Mucosa of descending colon (tissue), 3 donors: ENCODE measurements at regions not wholly inside any gene's neighbourhood (a gene's known extent, or its start where the extent isn't known, plus 50 kb on each side); places are given as distances from the start of the nearest gene placed in this dataset.

Experiments
- ATAC-seq: fragments of 200-7000 bp; cut with Tn5 transposase; one replicate; pipeline ENCODE4 v1.9.1; 2020; ENCODE audit warnings: mild to moderate bottlenecking, moderate library complexity
- DNase-seq, 3 donors: peaks; one replicate each; pipeline ENCODE4 v3.0.0-alpha.2; 2020
- H3K36me3 ChIP-seq: fragments of 200-600 bp; one replicate; pipeline ENCODE4 v1.8.0; 2021; ENCODE audit warnings: low read depth, mild to moderate bottlenecking
- H3K4me1 ChIP-seq: fragments of 200-600 bp; one replicate; pipeline ENCODE4 v1.8.0; 2021; ENCODE audit warnings: low read depth, mild to moderate bottlenecking
- H3K4me3 ChIP-seq: fragments of 200-600 bp; one replicate; pipeline ENCODE4 v1.8.0; 2021; ENCODE audit warnings: mild to moderate bottlenecking
- H3K9me3 ChIP-seq: fragments of 200-600 bp; one replicate; pipeline ENCODE4 v1.8.0; 2021; ENCODE audit warnings: mild to moderate bottlenecking
- intact Hi-C, 2 donors: fragments of 100-400 bp; cut with DNase I in 1 of 2; cut with micrococcal nuclease in 1 of 2; formaldehyde crosslinking; loops; one replicate each; pipeline versions ENCODE4 v1.11.0 to v1.11.1; 2022; cut with DNase I, micrococcal nuclease
- TF ChIP-seq, protein P1 (sequence below): fragments of 200-600 bp; IDR thresholded peaks from one replicate; pipeline ENCODE4 v1.8.0; 2022; ENCODE audit warnings: antibody characterized with exemption, mild to moderate bottlenecking
- donor health status: DM: no; HTN: no; CAD: no; lungs with moderate emphysema.
- donor health status: DM: no; HTN: no; CAD: no.
- donor health status: DM: no; HTN: yes; CAD: no.

GRCh38 chr3:155029941-155030340 lies 50.2 kb upstream of the MME start:
- TF ChIP-seq, protein P1, sequence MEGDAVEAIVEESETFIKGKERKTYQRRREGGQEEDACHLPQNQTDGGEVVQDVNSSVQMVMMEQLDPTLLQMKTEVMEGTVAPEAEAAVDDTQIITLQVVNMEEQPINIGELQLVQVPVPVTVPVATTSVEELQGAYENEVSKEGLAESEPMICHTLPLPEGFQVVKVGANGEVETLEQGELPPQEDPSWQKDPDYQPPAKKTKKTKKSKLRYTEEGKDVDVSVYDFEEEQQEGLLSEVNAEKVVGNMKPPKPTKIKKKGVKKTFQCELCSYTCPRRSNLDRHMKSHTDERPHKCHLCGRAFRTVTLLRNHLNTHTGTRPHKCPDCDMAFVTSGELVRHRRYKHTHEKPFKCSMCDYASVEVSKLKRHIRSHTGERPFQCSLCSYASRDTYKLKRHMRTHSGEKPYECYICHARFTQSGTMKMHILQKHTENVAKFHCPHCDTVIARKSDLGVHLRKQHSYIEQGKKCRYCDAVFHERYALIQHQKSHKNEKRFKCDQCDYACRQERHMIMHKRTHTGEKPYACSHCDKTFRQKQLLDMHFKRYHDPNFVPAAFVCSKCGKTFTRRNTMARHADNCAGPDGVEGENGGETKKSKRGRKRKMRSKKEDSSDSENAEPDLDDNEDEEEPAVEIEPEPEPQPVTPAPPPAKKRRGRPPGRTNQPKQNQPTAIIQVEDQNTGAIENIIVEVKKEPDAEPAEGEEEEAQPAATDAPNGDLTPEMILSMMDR, result no peak
- Histone ChIP-seq H3K4me1 (peaks cover 8% of the 10 kb centered on the region), H3K36me3 (no peaks in the 10 kb centered on the region), H3K4me3 (no peak overlapping the region), H3K9me3 (no peaks in the 10 kb centered on the region)
- no peak for DNase-seq
- intact Hi-C loops, result no loop called here
- no peak for ATAC-seq

GRCh38 chr3:155026999-155027591 lies 53.0 kb upstream of the MME start:
- DNase-seq (peak in 1 of 3 donors; percentile 17), ATAC-seq (peak; percentile 96)
- H3K9me3 ChIP-seq, result no peaks in the 10 kb centered on the region
- intact Hi-C loops, result no loop called here
- no peaks in the 10 kb centered on the region for H3K36me3 ChIP-seq
- peaks cover 8% of the 10 kb centered on the region for H3K4me1 ChIP-seq
- no peak overlapping the region for H3K4me3 ChIP-seq
- TF ChIP-seq, protein P1, result no peak

- TF ChIP-seq, protein P1, result no peak
- Histone ChIP-seq H3K4me1 (peaks cover 22% of the 10 kb centered on the region), H3K36me3 (no peaks in the 10 kb centered on the region), H3K9me3 (no peaks in the 10 kb centered on the region), H3K4me3 (no peak overlapping the region)
- intact Hi-C loops, result no loop called here
- DNase-seq (no peak), ATAC-seq (no peak)
These were observed 56.0 kb upstream of the MME start for GRCh38 chr3:155024006-155024638.

GRCh38 chr3:155022896-155023295 lies 57.2 kb upstream of the MME start:
- no peak for ATAC-seq
- Histone ChIP-seq H3K9me3 (no peaks in the 10 kb centered on the region), H3K4me1 (peaks cover 29% of the 10 kb centered on the region), H3K4me3 (no peak overlapping the region), H3K36me3 (no peaks in the 10 kb centered on the region)
- intact Hi-C loops, result no loop called here
- DNase-seq, result no peak
- TF ChIP-seq, protein P1, result no peak

DNA sequence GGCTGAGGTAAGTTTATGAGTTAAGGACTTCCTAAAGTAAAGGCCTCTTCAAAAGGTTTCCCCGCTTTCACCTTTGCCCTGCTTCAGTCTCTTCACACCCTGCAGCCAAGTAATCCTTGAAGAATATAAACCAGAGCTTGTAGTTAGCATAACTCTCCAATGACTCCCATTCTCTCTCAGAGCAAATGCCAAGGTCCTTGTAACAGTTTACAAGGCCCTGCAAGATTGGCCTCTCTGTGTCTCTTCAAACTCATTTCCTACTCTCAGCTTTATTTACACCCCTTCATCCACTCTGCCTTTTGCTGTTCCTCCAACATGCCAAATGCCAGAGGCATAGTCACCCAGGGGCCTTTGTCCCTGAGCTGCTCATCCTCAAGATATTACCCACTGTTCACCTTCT lies 60.5 kb upstream of the MME start:
- intact Hi-C loops, result no loop called here
- no peak overlapping the region for H3K4me3 ChIP-seq
- no peaks in the 10 kb centered on the region for H3K36me3 ChIP-seq
- peaks cover 21% of the 10 kb centered on the region for H3K4me1 ChIP-seq
- H3K9me3 ChIP-seq, result no peaks in the 10 kb centered on the region
- ATAC-seq (peak; percentile 93), DNase-seq (peak in 1 of 3 donors; percentile 67)
- TF ChIP-seq, protein P1, result no peak
